ENCODE measurements at regions not wholly inside any gene's neighbourhood (a gene's known extent, or its start where the extent isn't known, plus 50 kb on each side); places are given as distances from the start of the nearest gene placed in this dataset.
"Not testable (repeated sequence)": the region's sequence is repeated elsewhere in the genome, so short reads cannot be mapped to it uniquely, and the experiment has no call there.

- Histone ChIP-seq H3K9ac (ENCODE audit: low read length) (no peak overlapping the region), H2AFZ (ENCODE audit: low read length) (no peak overlapping the region), H4K20me1 (ENCODE audit: low read length) (no peaks in the 10 kb centered on the region), H3K27ac (ENCODE audit: low read length) (no peak overlapping the region), H3K4me1 (ENCODE audit: insufficient read depth, low read length) (no peaks in the 10 kb centered on the region), H3K4me2 (ENCODE audit: low read length) (no peak overlapping the region), H3K36me3 (ENCODE audit: low read depth, low read length) (no peaks in the 10 kb centered on the region), H3F3A (ENCODE audit: low read length, unreplicated experiment) (no peaks in the 10 kb centered on the region), H3K27me3 (ENCODE audit: low read length) (no peaks in the 10 kb centered on the region), H3K9me3 (ENCODE audit: low read length) (no peaks in the 10 kb centered on the region), H3K9me2 (replicated peaks; ENCODE audit: low read length) (no peaks in the 10 kb centered on the region), H3K4me3 (ENCODE audit: low read length) (no peak overlapping the region), H3K79me2 (ENCODE audit: low read length) (no peaks in the 10 kb centered on the region)
- ChIA-PET POLR2A (ENCODE audit: unreplicated experiment) (no interaction called here), CTCF (no interaction called here)
- TF ChIP-seq EZH2phosphoT487 (IDR thresholded peaks at IDR 0.05; ENCODE audit: borderline replicate concordance, low read length) (no peak), CTCF (conservative IDR thresholded peaks at IDR 0.05; ENCODE audit: low read depth, low read length) (no peak), EZH2 (IDR thresholded peaks at IDR 0.05; ENCODE audit: low read length, unreplicated experiment) (no peak)
- no peak for DNase-seq
- ATAC-seq: no peak
- intact Hi-C loops (cut with micrococcal nuclease): no loop called here
- BruUV-seq (replicated peaks): no TSS peak
These were observed 109.5 kb upstream of the CDK6 start for GRCh38 chr7:92945840-92946239.

GRCh38 chr7:92944633-92945032 is 108.3 kb upstream of the CDK6 start:
- intact Hi-C loops (cut with micrococcal nuclease): no loop called here
- H3K36me3 ChIP-seq (ENCODE audit: low read depth, low read length): no peaks in the 10 kb centered on the region; the same call in 1 of the 2 replicates
- H3K9me2 ChIP-seq (replicated peaks; ENCODE audit: low read length): no peaks in the 10 kb centered on the region
- H3F3A ChIP-seq (ENCODE audit: low read length, unreplicated experiment): no peaks in the 10 kb centered on the region
- no TSS peak for BruUV-seq (replicated peaks)
- H3K27me3 ChIP-seq (ENCODE audit: low read length): no peaks in the 10 kb centered on the region
- ChIA-PET CTCF (no interaction called here), POLR2A (ENCODE audit: unreplicated experiment) (no interaction called here)
- DNase-seq (no peak), ATAC-seq (no peak)
- no peaks in the 10 kb centered on the region for H4K20me1 ChIP-seq (ENCODE audit: low read length)
- no peak overlapping the region for H2AFZ ChIP-seq (ENCODE audit: low read length)
- no peaks in the 10 kb centered on the region for H3K4me1 ChIP-seq (ENCODE audit: insufficient read depth, low read length)
- H3K9me3 ChIP-seq (ENCODE audit: low read length): no peaks in the 10 kb centered on the region
- no peak overlapping the region for H3K4me2 ChIP-seq (ENCODE audit: low read length)
- H3K27ac ChIP-seq (ENCODE audit: low read length): no peak overlapping the region
- H3K9ac ChIP-seq (ENCODE audit: low read length): no peak overlapping the region
- H3K4me3 ChIP-seq (ENCODE audit: low read length): no peak overlapping the region
- TF ChIP-seq EZH2 (IDR thresholded peaks at IDR 0.05; ENCODE audit: low read length, unreplicated experiment) (no peak), EZH2phosphoT487 (IDR thresholded peaks at IDR 0.05; ENCODE audit: borderline replicate concordance, low read length) (no peak), CTCF (conservative IDR thresholded peaks at IDR 0.05; ENCODE audit: low read depth, low read length) (no peak)
- H3K79me2 ChIP-seq (ENCODE audit: low read length): no peaks in the 10 kb centered on the region

- CTCF ChIA-PET; H3K9me2 ChIP-seq (replicated peaks; ENCODE audit: low read length); H3K27ac ChIP-seq (ENCODE audit: low read length); H3K9me3 ChIP-seq (ENCODE audit: low read length); H3K4me3 ChIP-seq (ENCODE audit: low read length); DNase-seq; H3K4me2 ChIP-seq (ENCODE audit: low read length); H4K20me1 ChIP-seq (ENCODE audit: low read length); intact Hi-C loops (cut with micrococcal nuclease); H3K36me3 ChIP-seq (ENCODE audit: low read depth, low read length); ATAC-seq; H3F3A ChIP-seq (ENCODE audit: low read length, unreplicated experiment); H3K79me2 ChIP-seq (ENCODE audit: low read length); H2AFZ ChIP-seq (ENCODE audit: low read length); BruUV-seq (replicated peaks); H3K9ac ChIP-seq (ENCODE audit: low read length); H3K27me3 ChIP-seq (ENCODE audit: low read length); POLR2A ChIA-PET (ENCODE audit: unreplicated experiment); H3K4me1 ChIP-seq (ENCODE audit: insufficient read depth, low read length): not testable (repeated sequence)
These were observed 106.3 kb upstream of the CDK6 start for GRCh38 chr7:92942706-92943105.
